HUES64 (cell line): ENCODE measurements at regions not wholly inside any gene's neighbourhood (a gene's known extent, or its start where the extent isn't known, plus 50 kb on each side); places are given as distances from the start of the nearest gene placed in this dataset.

Experiments used
- H3K27ac ChIP-seq: 2 replicates; pipeline ENCODE4 v1.7.0; 2013; ENCODE audit warnings: low read depth, low read length, inconsistent platforms
- H3K27me3 ChIP-seq: 2 replicates; pipeline ENCODE4 v1.6.1; 2013; ENCODE audit warnings: mild to moderate bottlenecking, low read length; ENCODE audit not compliant: insufficient read depth
- H3K36me3 ChIP-seq: 2 replicates; pipeline ENCODE4 v1.6.1; 2013; ENCODE audit warnings: mild to moderate bottlenecking, low read length; ENCODE audit not compliant: insufficient read depth
- H3K4me1 ChIP-seq: 2 replicates; pipeline ENCODE4 v1.6.1; 2013; ENCODE audit warnings: mild to moderate bottlenecking, low read length, moderate library complexity; ENCODE audit not compliant: insufficient read depth
- H3K4me3 ChIP-seq: 2 replicates; pipeline ENCODE4 v1.5.1; 2013; ENCODE audit warnings: mild to moderate bottlenecking, low read length, moderate library complexity
- H3K9ac ChIP-seq: 2 replicates; pipeline ENCODE4 v1.6.1; 2013; ENCODE audit warnings: mild to moderate bottlenecking, low read depth, low read length
- H3K9me3 ChIP-seq: 2 replicates; pipeline ENCODE4 v1.6.1; 2013; ENCODE audit warnings: low read depth, low read length; ENCODE audit not compliant: insufficient read depth
- WGBS: fragments of 150-250, 120-280 bp; methylation state at CpG from one replicate; pipeline ENCODE4 v1.1.7; 2013; ENCODE audit warnings: missing lambda C conversion rate; 5-methylcytosine and 5-hydroxymethylcytosine counted together

DNA sequence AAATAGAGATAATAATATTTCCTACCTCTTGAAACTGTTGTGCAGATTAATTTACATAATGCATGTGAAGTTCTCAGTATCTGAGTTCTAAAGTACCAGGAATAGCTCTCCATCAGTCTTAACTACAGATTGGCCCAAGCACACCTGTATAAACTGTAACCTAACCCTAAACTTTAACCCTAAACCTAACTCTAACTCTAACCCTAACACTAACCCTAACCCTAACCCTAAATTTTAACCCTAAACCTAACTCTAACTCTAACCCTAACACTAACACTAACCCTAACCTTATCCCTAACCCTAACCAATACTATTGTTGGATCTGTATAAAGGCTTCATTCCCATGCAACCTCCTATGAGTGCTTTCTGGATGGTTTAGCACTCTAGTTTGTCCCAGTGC is 1445.9 kb upstream of the TENM4 start:
- Histone ChIP-seq H3K4me1 (no peaks in the 10 kb centered on the region), H3K27me3 (no peaks in the 10 kb centered on the region), H3K27ac (no peak overlapping the region), H3K9me3 (no peaks in the 10 kb centered on the region), H3K36me3 (no peaks in the 10 kb centered on the region), H3K4me3 (no peak overlapping the region), H3K9ac (no peak overlapping the region)

- Histone ChIP-seq H3K27ac (no peak overlapping the region), H3K27me3 (no peaks in the 10 kb centered on the region), H3K9me3 (no peaks in the 10 kb centered on the region), H3K9ac (no peak overlapping the region), H3K36me3 (no peaks in the 10 kb centered on the region), H3K4me3 (no peak overlapping the region), H3K4me1 (no peaks in the 10 kb centered on the region)
- WGBS = 95% methylated on average over 6 of the region's 6 CpGs
Measured at GRCh38 chr11:80873310-80873999, 1432.6 kb upstream of the TENM4 start.

DNA sequence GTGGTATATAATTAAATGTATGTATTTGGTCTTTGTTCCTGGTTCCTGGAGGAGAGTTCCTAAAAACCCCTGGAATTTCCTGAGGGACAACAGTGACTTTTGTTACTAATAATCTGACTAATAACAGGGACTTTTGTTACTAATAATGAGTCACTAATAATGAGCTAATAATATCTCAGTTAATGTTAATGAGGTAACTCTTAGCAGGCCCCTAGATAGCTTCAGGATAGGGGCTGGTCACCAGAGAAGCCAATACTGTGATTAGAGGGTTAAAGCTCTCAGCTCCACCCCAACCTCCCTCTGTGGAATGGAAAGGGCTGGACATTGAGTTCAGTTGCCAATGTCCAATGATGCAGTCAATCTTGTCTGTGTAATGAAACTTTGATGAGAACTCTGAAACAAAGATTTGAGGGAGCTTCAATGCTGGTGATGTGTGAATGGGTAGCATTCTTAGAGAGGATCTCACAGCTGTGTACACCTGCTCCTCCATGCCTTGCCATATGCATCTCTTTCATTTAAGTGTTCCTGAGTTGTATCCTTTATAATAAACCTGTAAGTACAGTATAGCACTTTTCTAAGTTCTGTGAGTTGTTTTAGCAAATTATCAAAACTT is 1431.4 kb upstream of the TENM4 start:
- no peak overlapping the region for H3K27ac ChIP-seq

DNA sequence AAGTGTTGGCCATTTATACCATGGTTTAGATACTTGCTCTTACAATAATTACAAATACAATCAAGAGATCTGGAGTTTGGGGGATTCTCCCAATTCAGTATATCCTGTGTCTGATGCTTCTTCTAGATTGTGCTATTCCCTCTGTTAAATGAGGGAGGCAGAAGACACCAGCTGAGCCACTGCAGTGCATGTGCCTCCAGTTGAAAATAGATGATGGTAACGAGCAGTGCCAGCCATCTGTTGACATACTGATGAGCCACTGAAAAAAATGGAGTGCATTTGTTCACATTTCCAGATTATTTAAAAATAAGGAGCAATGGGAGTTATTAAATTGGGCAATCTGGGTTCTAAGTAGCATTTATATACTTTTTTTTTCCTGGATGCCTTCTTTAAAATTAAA is 1428.0 kb upstream of the TENM4 start:
- H3K36me3 ChIP-seq = no peaks in the 10 kb centered on the region
- H3K9ac ChIP-seq = no peak overlapping the region
- H3K27ac ChIP-seq = no peak overlapping the region
- no peak overlapping the region for H3K4me3 ChIP-seq
- no peaks in the 10 kb centered on the region for H3K9me3 ChIP-seq
- H3K27me3 ChIP-seq = no peaks in the 10 kb centered on the region
- H3K4me1 ChIP-seq = no peaks in the 10 kb centered on the region
- 92% methylated on average over 1 of the region's 1 CpG for WGBS

More for the DNA sequence above, 1431.4 kb upstream of the TENM4 start:
- no peaks in the 10 kb centered on the region for H3K36me3 ChIP-seq
- H3K9me3 ChIP-seq = no peaks in the 10 kb centered on the region
- H3K4me3 ChIP-seq = no peak overlapping the region
- H3K9ac ChIP-seq = no peak overlapping the region
- H3K27me3 ChIP-seq = no peaks in the 10 kb centered on the region
- H3K4me1 ChIP-seq = no peaks in the 10 kb centered on the region

DNA sequence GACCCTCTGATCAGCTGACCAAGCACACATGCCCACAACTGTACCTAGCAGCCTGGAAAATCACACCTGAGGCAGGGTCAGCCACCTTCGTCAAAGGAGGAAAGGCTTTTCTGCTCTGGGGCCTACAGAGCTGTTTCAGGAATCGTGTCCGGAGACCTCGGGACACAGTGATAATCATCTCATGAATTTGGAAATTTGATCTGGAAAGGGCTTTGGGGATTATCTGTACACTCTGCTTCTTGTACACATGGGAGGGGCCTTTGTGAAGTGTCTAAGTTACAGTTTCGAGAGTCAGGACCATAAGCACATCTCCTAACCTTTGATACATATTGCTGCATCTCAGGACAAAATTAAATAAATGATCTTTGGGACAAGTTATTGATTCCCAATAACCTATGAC is 1421.2 kb upstream of the TENM4 start:
- H3K4me1 ChIP-seq = no peaks in the 10 kb centered on the region
- H3K9ac ChIP-seq = no peak overlapping the region
- no peak overlapping the region for H3K27ac ChIP-seq
- no peak overlapping the region for H3K4me3 ChIP-seq
- H3K9me3 ChIP-seq = no peaks in the 10 kb centered on the region
- H3K27me3 ChIP-seq = no peaks in the 10 kb centered on the region
- no peaks in the 10 kb centered on the region for H3K36me3 ChIP-seq
- WGBS = 93% methylated on average over 5 of the region's 5 CpGs

DNA sequence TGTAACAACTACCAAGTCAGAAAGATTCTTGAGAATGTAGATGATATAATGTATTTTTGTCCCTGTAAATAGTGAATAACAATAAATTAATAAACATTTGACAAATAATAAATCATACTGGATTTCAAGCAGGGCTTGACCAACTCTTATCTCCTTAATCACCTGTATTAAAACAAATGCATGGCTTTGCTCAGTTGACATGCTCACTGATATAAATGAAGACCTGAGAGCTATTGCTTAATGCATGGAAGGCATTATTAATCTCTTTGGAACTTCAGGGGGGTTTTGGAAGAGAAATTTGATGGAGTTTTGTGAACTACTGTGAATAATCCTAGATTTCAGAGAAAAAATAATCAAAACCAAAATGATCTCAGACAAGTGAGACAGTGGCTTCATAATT is 1420.4 kb upstream of the TENM4 start:
- no peak overlapping the region for H3K9ac ChIP-seq
- no peaks in the 10 kb centered on the region for H3K4me1 ChIP-seq
- H3K27ac ChIP-seq = no peak overlapping the region
- no peaks in the 10 kb centered on the region for H3K36me3 ChIP-seq
- H3K4me3 ChIP-seq = no peak overlapping the region
- H3K27me3 ChIP-seq = no peaks in the 10 kb centered on the region
- no peaks in the 10 kb centered on the region for H3K9me3 ChIP-seq

DNA sequence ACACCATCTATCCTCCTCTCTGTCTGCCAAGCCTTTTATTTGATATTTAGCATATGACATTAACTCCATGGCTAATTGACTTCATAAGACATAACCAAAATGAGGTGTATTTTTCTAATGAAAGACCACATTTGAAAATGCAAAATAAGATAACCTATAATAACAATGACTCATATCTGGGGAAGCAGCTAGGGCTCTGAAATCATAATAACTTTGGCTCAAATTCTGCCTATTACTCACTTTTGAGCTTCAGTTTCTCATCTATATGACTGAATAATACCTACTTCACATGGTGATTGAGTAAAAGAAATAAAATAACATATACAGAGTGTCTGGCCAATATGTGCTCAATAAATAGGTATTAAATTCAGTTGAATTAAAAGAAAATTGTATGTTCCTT is 1419.8 kb upstream of the TENM4 start:
- Histone ChIP-seq H3K27ac (no peak overlapping the region), H3K9ac (no peak overlapping the region), H3K4me3 (no peak overlapping the region), H3K36me3 (no peaks in the 10 kb centered on the region), H3K4me1 (no peaks in the 10 kb centered on the region), H3K9me3 (no peaks in the 10 kb centered on the region), H3K27me3 (no peaks in the 10 kb centered on the region)

DNA sequence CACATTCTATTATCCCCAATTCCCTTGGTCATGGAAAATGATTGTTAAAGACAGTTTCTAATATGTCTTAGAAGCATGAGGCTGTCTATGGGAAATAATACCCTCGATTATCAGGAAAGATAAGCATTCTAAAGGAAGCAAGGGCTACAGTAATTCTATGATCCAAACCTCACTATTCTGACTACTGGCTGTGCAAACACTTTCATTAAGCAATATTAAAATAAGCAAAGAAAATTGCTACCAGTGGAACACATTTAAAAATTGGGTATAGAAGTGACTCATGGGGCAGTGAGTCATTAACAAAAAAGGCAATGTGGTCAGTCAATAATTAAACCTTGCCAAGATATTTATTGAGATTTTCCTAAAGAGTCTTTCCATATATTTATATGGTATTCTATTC is 1415.2 kb upstream of the TENM4 start:
- Histone ChIP-seq H3K4me1 (peaks cover 5% of the 10 kb centered on the region), H3K9ac (no peak overlapping the region), H3K27me3 (no peaks in the 10 kb centered on the region), H3K4me3 (no peak overlapping the region), H3K27ac (no peak overlapping the region), H3K36me3 (no peaks in the 10 kb centered on the region), H3K9me3 (no peaks in the 10 kb centered on the region)
- 100% methylated on average over 1 of the region's 1 CpG for WGBS

DNA sequence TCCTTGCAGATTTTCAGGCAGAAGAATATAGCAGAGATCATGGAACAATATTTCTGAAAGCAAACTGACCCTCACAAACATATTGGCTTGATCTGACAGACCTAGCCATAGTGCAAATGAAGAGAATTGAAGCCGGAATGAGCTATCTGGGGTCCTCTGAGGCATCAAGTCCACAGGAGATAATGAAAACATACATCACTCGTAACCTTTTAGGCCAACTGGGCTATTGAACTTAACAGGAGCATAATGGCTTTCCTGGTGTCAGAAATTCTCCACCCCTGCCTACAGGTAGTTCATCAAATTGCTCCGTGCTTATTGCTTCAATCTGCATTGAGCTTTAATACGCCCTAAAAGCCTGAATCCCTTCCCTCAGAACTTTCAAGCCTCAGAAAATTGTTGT is 1414.6 kb upstream of the TENM4 start:
- Histone ChIP-seq H3K36me3 (no peaks in the 10 kb centered on the region), H3K27me3 (no peaks in the 10 kb centered on the region), H3K9me3 (no peaks in the 10 kb centered on the region), H3K4me1 (peaks cover 5% of the 10 kb centered on the region), H3K9ac (no peak overlapping the region), H3K27ac (no peak overlapping the region), H3K4me3 (no peak overlapping the region)
- WGBS = 88% methylated on average over 4 of the region's 4 CpGs

GRCh38 chr11:80849253-80849652 is 1408.4 kb upstream of the TENM4 start:
- Histone ChIP-seq H3K27ac (no peak overlapping the region), H3K9ac (no peak overlapping the region), H3K36me3 (no peaks in the 10 kb centered on the region), H3K27me3 (no peaks in the 10 kb centered on the region), H3K4me3 (no peak overlapping the region), H3K9me3 (no peaks in the 10 kb centered on the region), H3K4me1 (peaks cover 5% of the 10 kb centered on the region)
- 97% methylated on average over 3 of the region's 3 CpGs for WGBS

DNA sequence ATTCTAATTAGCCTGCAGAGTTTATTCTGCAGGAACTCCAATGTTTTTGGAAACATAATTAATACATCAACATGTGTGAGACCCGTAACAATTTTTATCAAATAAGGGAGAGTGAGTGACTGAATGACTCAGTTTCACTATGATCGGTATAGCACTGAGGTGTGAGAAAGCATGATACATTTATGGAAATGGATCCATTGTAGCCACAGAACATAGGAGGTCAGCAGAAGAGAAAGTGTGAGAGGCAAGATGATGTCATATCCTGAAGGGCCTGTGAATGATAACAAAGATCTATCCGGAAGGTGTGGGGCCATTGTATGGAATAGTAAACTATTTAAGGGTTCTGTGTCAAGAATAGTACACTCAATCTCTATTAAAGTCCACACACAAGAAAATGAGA is 1406.1 kb upstream of the TENM4 start:
- no peak overlapping the region for H3K9ac ChIP-seq
- H3K27me3 ChIP-seq = no peaks in the 10 kb centered on the region
- no peak overlapping the region for H3K4me3 ChIP-seq
- no peaks in the 10 kb centered on the region for H3K4me1 ChIP-seq
- no peaks in the 10 kb centered on the region for H3K9me3 ChIP-seq
- H3K36me3 ChIP-seq = no peaks in the 10 kb centered on the region
- 75% methylated on average over 2 of the region's 3 CpGs for WGBS
- no peak overlapping the region for H3K27ac ChIP-seq

GRCh38 chr11:80846442-80846841 is 1405.6 kb upstream of the TENM4 start:
- H3K4me1 ChIP-seq = no peaks in the 10 kb centered on the region
- no peaks in the 10 kb centered on the region for H3K27me3 ChIP-seq
- H3K4me3 ChIP-seq = no peak overlapping the region
- no peak overlapping the region for H3K9ac ChIP-seq
- H3K36me3 ChIP-seq = no peaks in the 10 kb centered on the region
- H3K27ac ChIP-seq = no peak overlapping the region
- H3K9me3 ChIP-seq = no peaks in the 10 kb centered on the region
